ENCODE measurements at regions not wholly inside any gene's neighbourhood (a gene's known extent, or its start where the extent isn't known, plus 50 kb on each side); places are given as distances from the start of the nearest gene placed in this dataset.

GRCh38 chr11:119937412-119937811 lies 200.5 kb downstream of the TRIM29 start:
- no peak for DNase-seq

- DNase-seq: no peak
Measured at GRCh38 chr11:119936426-119936825, 201.5 kb downstream of the TRIM29 start.

DNA sequence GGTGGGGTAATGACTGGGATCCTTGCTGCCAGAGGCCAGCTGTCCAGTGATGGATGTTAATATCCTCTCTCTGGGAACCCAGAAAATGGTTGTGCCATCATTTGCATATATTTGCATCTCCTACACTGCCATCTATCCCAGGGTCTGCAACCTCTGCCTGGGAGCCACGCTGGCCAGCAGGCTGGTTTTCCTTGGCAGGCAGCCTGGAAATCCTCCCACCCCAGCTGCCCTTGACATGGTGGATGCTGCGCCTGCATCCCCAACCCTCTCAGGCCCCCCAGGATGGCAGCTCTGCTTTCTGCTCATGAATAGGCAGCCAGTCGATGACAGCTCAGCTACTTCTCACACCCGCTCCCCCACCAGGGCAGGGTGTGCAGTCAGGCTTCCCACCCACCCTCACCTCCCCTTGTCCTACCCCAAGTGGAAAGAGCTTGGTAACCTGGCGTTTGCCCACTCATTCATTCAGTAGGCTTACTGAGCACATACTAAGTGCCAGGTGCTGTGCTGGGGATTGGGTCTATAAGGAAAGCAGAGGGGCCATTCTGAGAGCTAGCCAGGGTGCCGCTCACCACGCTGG lies 202.5 kb downstream of the TRIM29 start:
- no peak for DNase-seq

- no peak for DNase-seq
Measured at GRCh38 chr11:119934866-119935265, 203.0 kb downstream of the TRIM29 start.

GRCh38 chr11:119934267-119934666 lies 203.6 kb downstream of the TRIM29 start:
- no peak for DNase-seq

GRCh38 chr11:119933584-119933983 lies 204.3 kb downstream of the TRIM29 start:
- DNase-seq: no peak

- DNase-seq: no peak
Measured at GRCh38 chr11:119932828-119933562, 204.0 kb upstream of the NECTIN1 start.

DNA sequence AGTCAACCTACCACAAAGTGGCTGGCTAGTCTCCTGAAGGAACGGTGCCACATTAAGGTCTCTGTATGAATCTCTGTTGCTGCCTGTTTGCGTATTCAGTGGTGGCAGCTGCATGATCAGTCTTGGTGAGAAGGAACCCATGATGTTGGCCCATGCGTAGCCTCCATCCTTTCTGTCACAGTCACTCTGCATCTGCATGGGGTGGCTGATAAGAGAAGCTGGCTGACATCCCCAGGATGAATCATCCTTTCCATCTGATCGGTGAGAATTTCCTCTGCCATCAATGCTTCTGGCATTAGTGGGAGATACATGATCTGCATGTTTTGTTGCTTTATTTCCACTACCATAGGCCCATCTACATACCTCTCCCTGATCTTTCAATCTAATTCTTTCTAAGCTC lies 199.0 kb upstream of the NECTIN1 start:
- no peak for DNase-seq

DNA sequence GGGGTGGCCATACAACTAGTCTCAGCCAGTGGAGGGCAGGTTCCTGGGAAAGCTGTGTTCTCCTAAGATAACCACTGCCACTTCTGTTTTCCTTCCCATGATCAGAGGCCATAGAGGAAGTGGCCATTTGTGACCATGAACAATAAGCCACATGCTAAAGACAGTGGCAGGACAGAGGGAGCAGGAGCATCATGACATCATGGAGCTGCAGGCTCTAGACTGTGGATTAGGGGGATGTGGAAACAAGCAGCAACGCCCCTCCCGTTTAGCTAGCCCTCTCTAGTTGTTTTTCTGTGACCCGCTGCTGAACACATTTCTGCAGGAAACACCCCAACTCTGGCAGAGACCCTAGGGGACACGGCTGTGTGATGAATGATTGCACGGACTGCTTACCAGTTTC lies 195.0 kb upstream of the NECTIN1 start:
- no peak for DNase-seq

- no peak for DNase-seq
Measured at GRCh38 chr11:119921571-119921970, 192.6 kb upstream of the NECTIN1 start.

- DNase-seq: no peak
Measured at GRCh38 chr11:119920666-119921387, 191.8 kb upstream of the NECTIN1 start.

DNA sequence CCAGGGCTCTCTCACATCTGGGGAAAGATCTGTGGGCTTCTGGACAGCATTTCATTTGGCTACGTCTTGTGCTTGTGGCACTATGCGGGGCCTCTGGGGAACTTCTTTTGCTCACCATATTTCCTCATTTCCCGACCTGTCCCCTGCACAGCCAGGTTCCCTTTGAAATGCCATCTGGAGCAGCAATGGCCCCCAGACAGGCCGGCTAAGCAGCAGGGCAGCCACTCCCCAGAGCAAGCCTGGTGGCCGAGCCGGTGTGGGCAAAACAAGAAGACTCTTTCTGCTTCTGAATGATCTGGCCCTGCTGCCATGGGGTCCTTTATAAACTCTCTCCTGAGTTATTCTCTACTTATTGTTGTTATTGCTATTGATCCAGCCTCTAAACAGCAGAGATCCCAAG lies 190.7 kb upstream of the NECTIN1 start:
- no peak for DNase-seq

GRCh38 chr11:119918347-119918746 lies 189.3 kb upstream of the NECTIN1 start:
- no peak for DNase-seq

DNA sequence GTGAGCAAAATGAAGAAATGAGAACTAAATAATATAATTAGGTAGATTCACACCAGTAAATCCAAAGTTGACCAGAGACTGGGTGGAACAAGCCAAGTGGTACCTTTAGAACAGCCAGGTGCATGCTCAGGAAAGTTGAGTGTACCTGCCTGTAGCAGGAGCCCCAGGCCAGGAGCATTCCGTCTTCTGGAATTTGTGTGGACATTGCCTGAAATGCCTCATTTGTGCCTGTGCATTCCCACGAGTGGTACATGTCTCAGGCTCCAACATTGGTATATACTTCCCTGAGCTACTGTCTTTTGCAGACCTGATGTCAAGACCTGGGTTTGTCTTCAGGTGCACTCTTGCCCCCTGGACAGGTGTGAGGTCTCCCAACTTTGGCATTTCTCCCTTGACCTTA lies 187.6 kb upstream of the NECTIN1 start:
- DNase-seq: no peak

- no peak for DNase-seq
Measured at GRCh38 chr11:119912229-119912628, 183.2 kb upstream of the NECTIN1 start.

DNA sequence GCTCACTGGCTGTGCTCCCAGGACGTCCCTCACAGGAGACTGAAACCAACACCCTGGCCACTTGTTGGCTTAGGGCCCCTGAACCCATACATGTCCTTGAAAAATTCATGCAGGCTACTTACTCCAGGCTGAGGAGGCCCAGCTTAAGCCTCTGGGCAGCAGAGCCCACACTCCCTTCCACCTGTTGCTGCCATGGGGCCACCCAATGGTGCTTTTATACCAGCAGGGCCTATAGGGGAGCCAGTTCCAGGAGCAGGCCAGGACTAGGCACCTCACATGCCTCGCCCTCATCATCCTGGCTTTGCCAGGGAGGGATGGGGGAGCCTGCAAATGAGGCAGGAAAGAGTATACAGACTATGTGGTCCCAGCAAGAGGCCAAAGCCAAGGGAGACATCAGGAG lies 181.7 kb upstream of the NECTIN1 start:
- DNase-seq: no peak

GRCh38 chr11:119910051-119910450 lies 181.1 kb upstream of the NECTIN1 start:
- DNase-seq: no peak

DNA sequence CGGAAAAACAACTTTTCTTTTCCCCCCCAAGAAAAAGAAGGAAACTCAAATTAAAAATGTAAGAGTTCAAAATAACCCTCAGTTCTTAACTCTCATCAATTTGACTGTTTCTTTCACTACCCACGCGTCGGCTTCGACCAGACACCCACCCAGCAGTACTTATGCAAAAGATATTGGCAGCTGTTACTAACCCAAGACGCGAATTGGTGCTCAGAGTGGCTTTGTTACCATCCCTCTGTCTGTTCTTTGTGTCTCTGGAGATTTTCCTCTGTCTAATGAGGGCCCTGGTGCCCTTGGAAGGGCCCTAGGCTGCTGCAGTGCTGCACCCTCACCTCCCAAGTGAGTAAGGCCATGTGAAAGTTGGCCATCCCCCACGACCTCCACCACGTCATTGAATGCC lies 180.5 kb upstream of the NECTIN1 start:
- no peak for DNase-seq

DNA sequence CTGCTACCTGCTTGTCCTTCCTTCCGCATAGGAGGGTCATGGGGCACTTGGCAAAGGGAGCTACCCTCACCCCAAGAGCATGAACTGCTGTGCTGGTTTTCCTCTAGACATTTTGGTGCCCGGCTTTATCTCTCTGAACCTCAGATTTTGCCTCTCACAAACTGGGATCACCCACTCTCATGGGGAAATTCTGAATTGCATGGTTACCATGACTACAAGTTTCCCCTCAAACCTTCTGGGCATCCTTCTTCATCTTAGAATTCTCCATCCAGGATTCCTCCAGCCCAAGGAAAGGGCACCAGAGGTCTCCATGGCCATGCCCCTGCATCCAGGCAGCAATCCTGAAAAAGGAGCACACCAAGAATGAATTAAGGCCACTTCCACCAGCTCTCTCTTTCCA lies 180.1 kb upstream of the NECTIN1 start:
- DNase-seq: no peak

DNA sequence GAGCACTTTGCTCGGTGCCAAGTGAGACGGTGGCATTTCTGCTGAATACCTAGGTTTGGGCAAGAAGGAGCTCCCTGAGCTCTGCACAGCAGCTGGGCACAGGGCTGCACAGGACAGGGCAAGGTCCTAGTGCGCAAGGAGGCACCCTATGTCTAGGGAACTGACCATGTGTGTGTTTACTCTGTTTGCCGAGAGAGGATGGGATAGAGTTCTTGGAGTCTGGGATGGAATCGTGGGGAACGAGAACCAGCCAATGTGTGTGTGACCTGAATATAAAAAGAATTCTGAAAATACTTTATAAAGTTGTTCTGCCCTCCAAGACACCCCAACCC lies 179.5 kb upstream of the NECTIN1 start:
- no peak for DNase-seq

GRCh38 chr11:119907878-119908572 lies 179.0 kb upstream of the NECTIN1 start:
- DNase-seq: no peak

DNA sequence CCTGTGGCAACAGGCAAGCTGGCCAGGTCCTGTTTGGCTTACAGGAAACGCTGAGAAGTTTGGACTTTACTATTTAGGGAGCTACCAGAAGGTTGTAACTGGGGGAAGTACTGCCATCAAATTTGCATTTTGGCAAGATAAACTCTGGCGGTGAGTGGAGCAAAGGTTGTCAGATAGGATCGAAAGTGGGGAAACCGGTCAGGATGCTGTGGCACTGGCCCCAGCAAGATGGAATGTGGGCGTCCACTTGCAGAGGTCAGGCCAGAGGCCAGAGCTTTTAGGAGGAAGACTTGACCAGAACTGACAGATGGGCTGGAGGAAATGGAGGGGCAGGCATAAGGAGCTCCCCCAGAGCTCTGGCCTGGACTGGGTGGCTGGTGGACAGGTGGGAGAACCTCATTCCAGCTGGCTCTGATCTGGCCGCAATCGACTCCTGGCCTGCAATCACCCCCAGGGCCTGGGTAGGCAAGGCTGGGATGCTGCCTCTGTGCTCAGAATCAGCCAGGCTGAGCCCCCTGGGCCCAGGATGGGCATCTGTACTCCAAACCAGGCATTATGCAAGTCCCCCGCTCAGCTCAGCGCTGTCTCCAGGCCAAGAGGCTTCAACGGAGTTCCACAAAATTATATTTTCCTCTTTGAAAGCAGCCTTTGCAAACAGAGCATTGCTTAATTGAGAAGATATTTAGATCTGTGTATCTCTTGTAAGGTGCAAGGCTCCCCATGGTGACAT lies 178.3 kb upstream of the NECTIN1 start:
- no peak for DNase-seq

- no peak for DNase-seq
Measured at GRCh38 chr11:119906376-119906775, 177.4 kb upstream of the NECTIN1 start.
